Nephron progenitor cell (in vitro differentiated cells): ENCODE measurements at regions not wholly inside any gene's neighbourhood (a gene's known extent, or its start where the extent isn't known, plus 50 kb on each side); places are given as distances from the start of the nearest gene placed in this dataset.
"Not testable (repeated sequence)": the region's sequence is repeated elsewhere in the genome, so short reads cannot be mapped to it uniquely, and the experiment has no call there.

ENCODE experiments used
- DNase-seq: peaks from one replicate; pipeline ENCODE4 v3.0.0; 2021
- H3K27ac Mint-ChIP-seq: 2 replicates; pipeline ENCODE4 v1.8.0; 2021; ENCODE audit warnings: mild to moderate bottlenecking, moderate library complexity, mixed read lengths
- H3K27me3 Mint-ChIP-seq: 2 replicates; pipeline ENCODE4 v1.8.0; 2021; ENCODE audit warnings: mild to moderate bottlenecking, low read depth, mixed read lengths; ENCODE audit not compliant: poor library complexity
- H3K36me3 Mint-ChIP-seq: 2 replicates; pipeline ENCODE4 v1.8.0; 2021; ENCODE audit warnings: low read depth, mixed read lengths
- H3K4me1 Mint-ChIP-seq: 2 replicates; pipeline ENCODE4 v1.8.0; 2021; ENCODE audit warnings: mixed read lengths
- H3K4me3 Mint-ChIP-seq: 2 replicates; pipeline ENCODE4 v1.8.0; 2021; ENCODE audit warnings: mild to moderate bottlenecking, moderate library complexity, mixed read lengths
- H3K9me3 Mint-ChIP-seq: 2 replicates; pipeline ENCODE4 v1.8.0; 2021; ENCODE audit warnings: mild to moderate bottlenecking, moderate library complexity, mixed read lengths
- CTCF ChIP-seq: fragments of 200-600 bp; sonication (generic); IDR thresholded peaks from 2 replicates; pipeline ENCODE4 v1.5.0; 2021; ENCODE audit warnings: antibody characterized with exemption

- no peaks in the 10 kb centered on the region for H3K4me1 Mint-ChIP-seq
- no peaks in the 10 kb centered on the region for H3K27me3 Mint-ChIP-seq
- no peak for DNase-seq
- no peak overlapping the region for H3K27ac Mint-ChIP-seq
- peaks cover 9% of the 10 kb centered on the region for H3K9me3 Mint-ChIP-seq
- peaks cover 4% of the 10 kb centered on the region for H3K36me3 Mint-ChIP-seq
- no peak for TF ChIP-seq CTCF
- no peak overlapping the region for H3K4me3 Mint-ChIP-seq
Observed at GRCh38 chr9:80763536-80763935, 925.8 kb downstream of the TLE1 start.

GRCh38 chr9:80755586-80755985 is 933.8 kb downstream of the TLE1 start:
- no peak overlapping the region for H3K4me3 Mint-ChIP-seq

DNA sequence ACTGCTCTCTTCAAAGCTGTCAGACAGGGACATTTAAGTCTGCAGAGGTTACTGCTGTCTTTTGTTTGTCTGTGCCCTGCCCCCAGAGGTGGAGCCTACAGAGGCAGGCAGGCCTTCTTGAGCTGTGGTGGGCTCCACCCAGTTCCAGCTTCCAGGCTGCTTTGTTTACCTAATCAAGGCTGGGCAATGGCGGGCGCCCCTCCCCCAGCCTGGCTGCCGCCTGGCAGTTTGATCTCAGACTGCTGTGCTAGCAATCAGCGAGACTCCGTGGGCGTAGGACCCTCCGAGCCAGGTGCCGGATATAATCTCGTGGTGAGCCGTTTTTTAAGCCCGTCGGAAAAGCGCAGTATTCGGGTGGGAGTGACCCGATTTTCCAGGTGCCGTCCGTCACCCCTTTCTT is 942.3 kb downstream of the TLE1 start:
- H3K27me3 Mint-ChIP-seq, H3K36me3 Mint-ChIP-seq, H3K4me3 Mint-ChIP-seq, H3K27ac Mint-ChIP-seq, H3K4me1 Mint-ChIP-seq: not testable (repeated sequence)
- H3K9me3 Mint-ChIP-seq, result peaks cover 18% of the 10 kb centered on the region
- DNase-seq, result peak; percentile 11

More at GRCh38 chr9:80755586-80755985, 933.8 kb downstream of the TLE1 start:
- no peaks in the 10 kb centered on the region for H3K9me3 Mint-ChIP-seq
- no peaks in the 10 kb centered on the region for H3K27me3 Mint-ChIP-seq
- H3K27ac Mint-ChIP-seq, result no peak overlapping the region
- no peaks in the 10 kb centered on the region for H3K36me3 Mint-ChIP-seq
- DNase-seq, result no peak
- H3K4me1 Mint-ChIP-seq, result no peaks in the 10 kb centered on the region
- no peak for TF ChIP-seq CTCF

DNA sequence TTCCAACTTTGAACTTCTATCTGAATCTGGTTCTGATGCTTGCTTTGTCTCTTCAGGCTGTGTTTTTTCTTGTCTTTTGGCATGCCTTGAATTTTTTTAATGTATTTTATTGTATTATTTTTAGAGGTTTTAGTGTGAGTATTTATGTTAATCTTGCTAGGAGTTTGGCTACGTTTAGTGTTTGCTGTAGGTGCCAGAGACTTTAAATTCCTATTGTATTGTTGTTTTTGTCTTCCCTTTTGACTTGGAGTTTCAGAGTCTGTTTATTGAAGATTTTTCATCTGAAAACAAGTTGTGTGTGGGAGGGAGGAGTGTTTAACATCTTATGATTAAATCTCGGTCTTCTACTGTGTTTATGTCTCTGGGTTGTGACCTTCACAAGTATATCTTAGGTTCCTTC is 956.8 kb downstream of the TLE1 start:
- TF ChIP-seq CTCF, result no peak
- Mint-ChIP-seq H3K36me3 (peaks cover 5% of the 10 kb centered on the region), H3K4me1 (peaks cover 11% of the 10 kb centered on the region), H3K27ac (no peak overlapping the region), H3K4me3 (no peak overlapping the region), H3K27me3 (no peaks in the 10 kb centered on the region), H3K9me3 (peaks cover 21% of the 10 kb centered on the region)
- no peak for DNase-seq

DNA sequence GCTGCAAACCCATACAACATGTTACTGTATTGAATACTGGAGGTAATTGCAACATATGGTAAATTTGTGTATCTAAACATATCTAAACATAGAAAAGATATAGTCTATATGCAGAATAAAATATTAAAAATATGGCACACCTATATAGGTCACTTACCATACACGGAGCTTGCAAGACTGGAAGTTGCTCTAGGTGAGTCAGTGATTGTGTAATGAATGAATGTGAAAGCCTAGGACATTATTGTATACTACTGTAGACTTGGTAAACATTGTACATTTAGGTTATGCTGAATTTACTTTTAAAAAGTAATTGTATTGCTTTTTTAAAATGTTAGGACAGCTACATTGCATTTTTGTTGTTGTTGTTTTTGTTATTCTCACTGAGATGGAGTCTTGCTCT is 968.8 kb downstream of the TLE1 start:
- TF ChIP-seq CTCF, result no peak
- peaks cover 12% of the 10 kb centered on the region for H3K36me3 Mint-ChIP-seq
- peaks cover 4% of the 10 kb centered on the region for H3K27me3 Mint-ChIP-seq
- no peak for DNase-seq
- no peak overlapping the region for H3K27ac Mint-ChIP-seq
- H3K4me1 Mint-ChIP-seq, result no peaks in the 10 kb centered on the region
- no peak overlapping the region for H3K4me3 Mint-ChIP-seq
- H3K9me3 Mint-ChIP-seq, result peaks cover 29% of the 10 kb centered on the region

- no peak for TF ChIP-seq CTCF
- peaks cover 36% of the 10 kb centered on the region for H3K36me3 Mint-ChIP-seq
- peaks cover 49% of the 10 kb centered on the region for H3K9me3 Mint-ChIP-seq
- H3K4me1 Mint-ChIP-seq, result no peaks in the 10 kb centered on the region
- no peak for DNase-seq
- H3K4me3 Mint-ChIP-seq, result no peak overlapping the region
- no peaks in the 10 kb centered on the region for H3K27me3 Mint-ChIP-seq
- no peak overlapping the region for H3K27ac Mint-ChIP-seq
Observed at GRCh38 chr9:80707120-80707519, 982.2 kb downstream of the TLE1 start.

DNA sequence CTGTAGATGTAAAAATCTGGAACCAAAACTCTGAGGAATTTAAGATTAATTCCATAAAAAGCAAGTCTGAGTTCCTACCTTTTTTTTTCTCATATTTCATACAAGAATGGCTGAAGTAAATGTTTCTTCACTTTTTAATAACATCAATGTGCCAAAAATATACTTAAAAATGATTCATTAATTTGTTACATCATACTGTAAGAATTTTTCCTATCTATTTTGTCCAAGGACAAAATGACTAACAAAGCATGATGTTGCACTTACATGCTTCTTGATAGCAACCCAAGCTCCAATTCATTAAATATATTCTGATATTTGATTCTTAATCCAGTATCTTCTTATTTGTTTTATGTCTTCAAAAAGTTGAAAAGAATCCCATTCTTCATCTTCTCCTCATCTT is 988.3 kb downstream of the TLE1 start:
- H3K4me1 Mint-ChIP-seq, result peaks cover 23% of the 10 kb centered on the region
- no peak for DNase-seq
- H3K4me3 Mint-ChIP-seq, result no peak overlapping the region
- H3K9me3 Mint-ChIP-seq, result peaks cover 13% of the 10 kb centered on the region
- H3K27me3 Mint-ChIP-seq, result peaks cover 3% of the 10 kb centered on the region
- H3K36me3 Mint-ChIP-seq, result peaks cover 5% of the 10 kb centered on the region
- no peak overlapping the region for H3K27ac Mint-ChIP-seq
- no peak for TF ChIP-seq CTCF
